ENCODE measurements at regions not wholly inside any gene's neighbourhood (a gene's known extent, or its start where the extent isn't known, plus 50 kb on each side); places are given as distances from the start of the nearest gene placed in this dataset.

- H3K4ac ChIP-seq (ENCODE audit: low read depth, low read length): no peak overlapping the region
- no peak overlapping the region for H3K23ac ChIP-seq (ENCODE audit: low read length)
- no peaks in the 10 kb centered on the region for H3K36me3 ChIP-seq (ENCODE audit: control insufficient read depth, insufficient read depth, low read length)
- H2BK120ac ChIP-seq (ENCODE audit: low read depth, low read length): no peak overlapping the region
- no peaks in the 10 kb centered on the region for H3K79me1 ChIP-seq (ENCODE audit: low read length)
- H2AK5ac ChIP-seq (ENCODE audit: low read length): no peak overlapping the region
- no peak overlapping the region for H3K27ac ChIP-seq (ENCODE audit: low read depth, low read length)
- no peak overlapping the region for H3K18ac ChIP-seq (ENCODE audit: low read length)
- no peak overlapping the region for H2BK15ac ChIP-seq (replicated peaks; ENCODE audit: low read depth)
- H3K79me2 ChIP-seq (ENCODE audit: control insufficient read depth, insufficient read depth, low read length): no peaks in the 10 kb centered on the region
- H3K9ac ChIP-seq (ENCODE audit: low read length): no peak overlapping the region
- no peaks in the 10 kb centered on the region for H3K27me3 ChIP-seq (ENCODE audit: insufficient read depth, low read length, poor library complexity)
- no peak overlapping the region for H4K5ac ChIP-seq (ENCODE audit: low read length)
- H3K4me3 ChIP-seq (ENCODE audit: low read length): no peak overlapping the region
- DNase-seq: peak; percentile 25
- no peak overlapping the region for H3K56ac ChIP-seq (ENCODE audit: low read length)
- no peaks in the 10 kb centered on the region for H3K4me1 ChIP-seq (ENCODE audit: control insufficient read depth, low read depth, low read length)
- no peak overlapping the region for H4K8ac ChIP-seq (ENCODE audit: low read depth, low read length)
- H2BK5ac ChIP-seq (ENCODE audit: low read length): no peak overlapping the region
- WGBS (ENCODE audit: extremely low coverage, insufficient coverage, low lambda C conversion rate): no CpG with 5 or more reads among the region's 4 CpGs
- H3K4me2 ChIP-seq (ENCODE audit: low read length): no peak overlapping the region
These were observed 374.2 kb downstream of the GATA3 start for GRCh38 chr10:8428654-8429053.

- H4K8ac ChIP-seq (ENCODE audit: low read depth, low read length): no peak overlapping the region
- no peaks in the 10 kb centered on the region for H3K79me1 ChIP-seq (ENCODE audit: low read length)
- no peak overlapping the region for H2BK15ac ChIP-seq (replicated peaks; ENCODE audit: low read depth)
- H2BK120ac ChIP-seq (ENCODE audit: low read depth, low read length): no peak overlapping the region
- H2BK5ac ChIP-seq (ENCODE audit: low read length): no peak overlapping the region
- no peak overlapping the region for H3K23ac ChIP-seq (ENCODE audit: low read length)
- H3K18ac ChIP-seq (ENCODE audit: low read length): peak overlapping the region; percentile 68
- H3K4me3 ChIP-seq (ENCODE audit: low read length): no peak overlapping the region
- no peaks in the 10 kb centered on the region for H3K36me3 ChIP-seq (ENCODE audit: control insufficient read depth, insufficient read depth, low read length)
- no peak overlapping the region for H3K27ac ChIP-seq (ENCODE audit: low read depth, low read length)
- no peaks in the 10 kb centered on the region for H3K4me1 ChIP-seq (ENCODE audit: control insufficient read depth, low read depth, low read length)
- no peaks in the 10 kb centered on the region for H3K27me3 ChIP-seq (ENCODE audit: insufficient read depth, low read length, poor library complexity)
- WGBS (ENCODE audit: extremely low coverage, insufficient coverage, low lambda C conversion rate): no CpG with 5 or more reads among the region's 3 CpGs
- no peak overlapping the region for H3K9ac ChIP-seq (ENCODE audit: low read length)
- H2AK5ac ChIP-seq (ENCODE audit: low read length): no peak overlapping the region
- DNase-seq: no peak
- H3K4ac ChIP-seq (ENCODE audit: low read depth, low read length): peak overlapping the region; percentile 3
- no peak overlapping the region for H3K4me2 ChIP-seq (ENCODE audit: low read length)
- no peak overlapping the region for H4K5ac ChIP-seq (ENCODE audit: low read length)
- H3K79me2 ChIP-seq (ENCODE audit: control insufficient read depth, insufficient read depth, low read length): no peaks in the 10 kb centered on the region
- H3K56ac ChIP-seq (ENCODE audit: low read length): no peak overlapping the region
These were observed 375.8 kb downstream of the GATA3 start for GRCh38 chr10:8430321-8430720.

- H4K5ac ChIP-seq (ENCODE audit: low read length): no peak overlapping the region
- DNase-seq: no peak
- H3K27ac ChIP-seq (ENCODE audit: low read depth, low read length): no peak overlapping the region
- WGBS (ENCODE audit: extremely low coverage, insufficient coverage, low lambda C conversion rate): no CpG with 5 or more reads among the region's 1 CpG
- H3K9ac ChIP-seq (ENCODE audit: low read length): no peak overlapping the region
- no peak overlapping the region for H3K4me3 ChIP-seq (ENCODE audit: low read length)
- no peaks in the 10 kb centered on the region for H3K36me3 ChIP-seq (ENCODE audit: control insufficient read depth, insufficient read depth, low read length)
- no peaks in the 10 kb centered on the region for H3K79me2 ChIP-seq (ENCODE audit: control insufficient read depth, insufficient read depth, low read length)
- H3K56ac ChIP-seq (ENCODE audit: low read length): no peak overlapping the region
- H2BK120ac ChIP-seq (ENCODE audit: low read depth, low read length): no peak overlapping the region
- H3K4me1 ChIP-seq (ENCODE audit: control insufficient read depth, low read depth, low read length): no peaks in the 10 kb centered on the region
- no peak overlapping the region for H3K4ac ChIP-seq (ENCODE audit: low read depth, low read length)
- no peak overlapping the region for H3K23ac ChIP-seq (ENCODE audit: low read length)
- no peaks in the 10 kb centered on the region for H3K79me1 ChIP-seq (ENCODE audit: low read length)
- H2AK5ac ChIP-seq (ENCODE audit: low read length): no peak overlapping the region
- H3K4me2 ChIP-seq (ENCODE audit: low read length): no peak overlapping the region
- no peak overlapping the region for H2BK15ac ChIP-seq (replicated peaks; ENCODE audit: low read depth)
- no peak overlapping the region for H2BK5ac ChIP-seq (ENCODE audit: low read length)
- no peak overlapping the region for H3K18ac ChIP-seq (ENCODE audit: low read length)
- H4K8ac ChIP-seq (ENCODE audit: low read depth, low read length): no peak overlapping the region
- H3K27me3 ChIP-seq (ENCODE audit: insufficient read depth, low read length, poor library complexity): no peaks in the 10 kb centered on the region
These were observed 377.0 kb downstream of the GATA3 start for GRCh38 chr10:8431511-8431910.

GRCh38 chr10:8435186-8436055, 380.9 kb downstream of the GATA3 start:
- Histone ChIP-seq H2BK15ac (replicated peaks; ENCODE audit: low read depth) (no peak overlapping the region), H2BK120ac (ENCODE audit: low read depth, low read length) (no peak overlapping the region)
- no CpG with 5 or more reads among the region's 10 CpGs for WGBS (ENCODE audit: extremely low coverage, insufficient coverage, low lambda C conversion rate)

GRCh38 chr10:8437896-8438295, 383.4 kb downstream of the GATA3 start:
- Histone ChIP-seq H4K8ac (ENCODE audit: low read depth, low read length) (no peak overlapping the region), H3K56ac (ENCODE audit: low read length) (no peak overlapping the region), H3K4me1 (ENCODE audit: control insufficient read depth, low read depth, low read length) (no peaks in the 10 kb centered on the region), H3K18ac (ENCODE audit: low read length) (no peak overlapping the region), H3K4me3 (ENCODE audit: low read length) (no peak overlapping the region), H2BK120ac (ENCODE audit: low read depth, low read length) (no peak overlapping the region), H2BK5ac (ENCODE audit: low read length) (no peak overlapping the region), H3K79me1 (ENCODE audit: low read length) (no peaks in the 10 kb centered on the region), H3K36me3 (ENCODE audit: control insufficient read depth, insufficient read depth, low read length) (no peaks in the 10 kb centered on the region), H2BK15ac (replicated peaks; ENCODE audit: low read depth) (peak overlapping the region; percentile 13), H3K27me3 (ENCODE audit: insufficient read depth, low read length, poor library complexity) (no peaks in the 10 kb centered on the region), H3K9ac (ENCODE audit: low read length) (no peak overlapping the region), H3K4me2 (ENCODE audit: low read length) (no peak overlapping the region), H3K23ac (ENCODE audit: low read length) (no peak overlapping the region), H3K27ac (ENCODE audit: low read depth, low read length) (no peak overlapping the region), H3K4ac (ENCODE audit: low read depth, low read length) (no peak overlapping the region), H4K5ac (ENCODE audit: low read length) (no peak overlapping the region), H3K79me2 (ENCODE audit: control insufficient read depth, insufficient read depth, low read length) (no peaks in the 10 kb centered on the region), H2AK5ac (ENCODE audit: low read length) (no peak overlapping the region)
- no peak for DNase-seq
- no CpG with 5 or more reads among the region's 3 CpGs for WGBS (ENCODE audit: extremely low coverage, insufficient coverage, low lambda C conversion rate)

More at GRCh38 chr10:8435186-8436055, 380.9 kb downstream of the GATA3 start:
- no peak overlapping the region for H2BK5ac ChIP-seq (ENCODE audit: low read length)
- no peak overlapping the region for H3K56ac ChIP-seq (ENCODE audit: low read length)
- no peaks in the 10 kb centered on the region for H3K79me1 ChIP-seq (ENCODE audit: low read length)
- H4K5ac ChIP-seq (ENCODE audit: low read length): no peak overlapping the region
- no peak overlapping the region for H3K18ac ChIP-seq (ENCODE audit: low read length)
- no peak overlapping the region for H4K8ac ChIP-seq (ENCODE audit: low read depth, low read length)
- no peak overlapping the region for H3K4me3 ChIP-seq (ENCODE audit: low read length)
- no peak overlapping the region for H3K4ac ChIP-seq (ENCODE audit: low read depth, low read length)
- no peaks in the 10 kb centered on the region for H3K36me3 ChIP-seq (ENCODE audit: control insufficient read depth, insufficient read depth, low read length)
- no peak overlapping the region for H3K27ac ChIP-seq (ENCODE audit: low read depth, low read length)
- no peak overlapping the region for H3K9ac ChIP-seq (ENCODE audit: low read length)
- no peaks in the 10 kb centered on the region for H3K27me3 ChIP-seq (ENCODE audit: insufficient read depth, low read length, poor library complexity)
- peak overlapping the region; percentile 12 for H2AK5ac ChIP-seq (ENCODE audit: low read length)
- no peak overlapping the region for H3K4me2 ChIP-seq (ENCODE audit: low read length)
- no peak overlapping the region for H3K23ac ChIP-seq (ENCODE audit: low read length)
- H3K79me2 ChIP-seq (ENCODE audit: control insufficient read depth, insufficient read depth, low read length): no peaks in the 10 kb centered on the region
- DNase-seq: no peak
- H3K4me1 ChIP-seq (ENCODE audit: control insufficient read depth, low read depth, low read length): no peaks in the 10 kb centered on the region

GRCh38 chr10:8438603-8439002, 384.1 kb downstream of the GATA3 start:
- no peak overlapping the region for H3K18ac ChIP-seq (ENCODE audit: low read length)
- no peak overlapping the region for H2BK5ac ChIP-seq (ENCODE audit: low read length)
- H3K79me1 ChIP-seq (ENCODE audit: low read length): no peaks in the 10 kb centered on the region
- no peak overlapping the region for H4K5ac ChIP-seq (ENCODE audit: low read length)
- H3K4me1 ChIP-seq (ENCODE audit: control insufficient read depth, low read depth, low read length): no peaks in the 10 kb centered on the region
- H3K27me3 ChIP-seq (ENCODE audit: insufficient read depth, low read length, poor library complexity): no peaks in the 10 kb centered on the region
- no peak overlapping the region for H3K4ac ChIP-seq (ENCODE audit: low read depth, low read length)
- H3K36me3 ChIP-seq (ENCODE audit: control insufficient read depth, insufficient read depth, low read length): no peaks in the 10 kb centered on the region
- H3K4me2 ChIP-seq (ENCODE audit: low read length): no peak overlapping the region
- DNase-seq: no peak
- H3K23ac ChIP-seq (ENCODE audit: low read length): no peak overlapping the region
- H3K4me3 ChIP-seq (ENCODE audit: low read length): no peak overlapping the region
- no peak overlapping the region for H3K56ac ChIP-seq (ENCODE audit: low read length)
- no peak overlapping the region for H3K9ac ChIP-seq (ENCODE audit: low read length)
- H2BK15ac ChIP-seq (replicated peaks; ENCODE audit: low read depth): no peak overlapping the region
- H2BK120ac ChIP-seq (ENCODE audit: low read depth, low read length): peak overlapping the region; percentile 2
- no peaks in the 10 kb centered on the region for H3K79me2 ChIP-seq (ENCODE audit: control insufficient read depth, insufficient read depth, low read length)
- no peak overlapping the region for H4K8ac ChIP-seq (ENCODE audit: low read depth, low read length)
- no peak overlapping the region for H2AK5ac ChIP-seq (ENCODE audit: low read length)
- H3K27ac ChIP-seq (ENCODE audit: low read depth, low read length): no peak overlapping the region
- WGBS (ENCODE audit: extremely low coverage, insufficient coverage, low lambda C conversion rate): no CpG with 5 or more reads among the region's 3 CpGs

Measured in mesendoderm (in vitro differentiated cells).